ENCODE measurements at regions not wholly inside any gene's neighbourhood (a gene's known extent, or its start where the extent isn't known, plus 50 kb on each side); places are given as distances from the start of the nearest gene placed in this dataset.

- no peak for TF ChIP-seq ZFP62 (CRISPR knock-in tag; IDR thresholded peaks at IDR 0.05)
- TF ChIP-seq ZBTB40 (IDR thresholded peaks at IDR 0.05): no peak
- TF ChIP-seq ZBTB40 (CRISPR knock-in tag; IDR thresholded peaks at IDR 0.05): no peak
- TF ChIP-seq TRIM24 (CRISPR knock-in tag; IDR thresholded peaks at IDR 0.05): no peak
- no peak for TF ChIP-seq AHDC1 (CRISPR knock-in tag; IDR thresholded peaks at IDR 0.05; ENCODE audit: borderline replicate concordance)
- no peak for TF ChIP-seq ZNF296 (CRISPR knock-in tag; conservative IDR thresholded peaks at IDR 0.05)
- no peak for TF ChIP-seq ATRX (CRISPR knock-in tag; IDR thresholded peaks at IDR 0.05; ENCODE audit: borderline replicate concordance)
- TF ChIP-seq ZFAT (CRISPR knock-in tag; conservative IDR thresholded peaks at IDR 0.05): peak; percentile 80
- peaks cover 3% of the 10 kb centered on the region; the same call in 1 of the 2 replicates for H3K9me3 ChIP-seq (ENCODE audit: low read length)
- H3K4me2 ChIP-seq (ENCODE audit: low read depth, low read length): no peak overlapping the region
- H3K4me3 ChIP-seq (replicated peaks in 1 of 3; ENCODE audit: insufficient read depth in 1 of 3, low read depth in 2 of 3, low read length in 3 of 3): no peak overlapping the region
- no peak overlapping the region for H3K27ac ChIP-seq (ENCODE audit: extremely low read length, insufficient read depth, low read length)
- no peaks in the 10 kb centered on the region for H4K20me1 ChIP-seq (ENCODE audit: insufficient read depth, low read length)
- no peaks in the 10 kb centered on the region for H3K27me3 ChIP-seq (ENCODE audit: control insufficient read depth in 1 of 2, insufficient read depth in 2 of 2, low read length in 2 of 2)
- no peaks in the 10 kb centered on the region for H3K79me2 ChIP-seq (ENCODE audit: insufficient read depth, low read length)
- no peak overlapping the region for H3K9ac ChIP-seq (ENCODE audit: insufficient read depth, low read depth, low read length)
- FAIRE-seq: no peak
- ChIA-PET POLR2A (no interaction called here), CTCF (ENCODE audit: low intra/inter-chr PET ratio, low total read pairs) (no interaction called here)
- in situ Hi-C loops (cut with HindIII; ENCODE audit: extremely low pct_ligation_motif_present, low pct_unique_long_range_greater_than_20kb) (loop anchor here (25.0 kb wide), 1 partner anchor 818 kb away; no protein-coding TSS in a partner anchor), intact Hi-C loops (cut with micrococcal nuclease; ENCODE audit: unreplicated experiment) (loop anchor here (5.0 to 10.0 kb wide), 4 partner anchors 233 to 1388 kb away; partner anchors contain the start of gene TMEFF2)
- 68% methylated on average over 21 of the region's 21 CpGs for WGBS (ENCODE audit: low lambda C conversion rate)
- no peak for ATAC-seq
- H3K4me1 ChIP-seq (ENCODE audit: insufficient read depth, low read length): peaks cover 14% of the 10 kb centered on the region; the same call in 1 of the 2 replicates
- H3K36me3 ChIP-seq (replicated peaks in 1 of 2; ENCODE audit: control insufficient read depth in 1 of 2, insufficient read depth in 2 of 2, low read length in 2 of 2): no peaks in the 10 kb centered on the region
- DNase-seq (ENCODE audit: low spot score): no peak
- BruUV-seq (replicated peaks): no TSS peak
- H2AFZ ChIP-seq (ENCODE audit: low read length): no peak overlapping the region
These were observed 1385.6 kb upstream of the TMEFF2 start for GRCh38 chr2:193580176-193580950.
